ENCODE measurements at regions not wholly inside any gene's neighbourhood (a gene's known extent, or its start where the extent isn't known, plus 50 kb on each side); places are given as distances from the start of the nearest gene placed in this dataset.

DNA sequence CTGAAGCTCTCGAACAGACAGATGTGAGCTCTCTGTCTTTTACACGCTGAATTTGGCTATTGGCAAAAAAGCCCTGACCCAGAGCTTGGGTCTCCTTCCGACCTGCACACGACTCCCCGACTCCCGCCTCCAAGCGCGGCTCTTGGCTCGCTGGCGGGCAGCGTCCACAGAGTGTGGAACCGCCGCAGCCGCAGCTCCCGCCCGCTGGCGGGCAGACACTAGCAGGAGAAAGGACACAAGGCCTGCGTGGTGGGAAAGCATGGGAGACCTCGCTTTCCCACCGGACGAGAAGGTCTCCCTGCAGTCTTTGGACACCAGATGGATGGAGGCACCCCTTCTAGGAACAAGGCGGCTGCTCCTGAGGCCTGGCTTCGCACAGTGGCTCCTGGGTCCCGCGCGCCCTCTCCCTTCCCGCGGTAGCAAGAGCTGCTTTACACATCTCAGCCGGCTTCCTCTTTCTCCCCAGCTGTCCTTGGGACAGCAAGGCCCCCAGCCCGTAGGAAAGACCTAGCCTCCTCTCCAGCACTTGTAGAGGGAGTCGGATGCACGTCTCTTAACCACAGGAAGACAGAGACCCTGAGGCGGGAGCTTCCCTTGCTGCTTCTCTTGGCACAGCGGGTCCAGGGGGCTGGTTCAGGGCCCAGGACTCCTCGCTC lies 92.1 kb downstream of the PRKAB2 start:
- TF ChIP-seq, protein P1, sequence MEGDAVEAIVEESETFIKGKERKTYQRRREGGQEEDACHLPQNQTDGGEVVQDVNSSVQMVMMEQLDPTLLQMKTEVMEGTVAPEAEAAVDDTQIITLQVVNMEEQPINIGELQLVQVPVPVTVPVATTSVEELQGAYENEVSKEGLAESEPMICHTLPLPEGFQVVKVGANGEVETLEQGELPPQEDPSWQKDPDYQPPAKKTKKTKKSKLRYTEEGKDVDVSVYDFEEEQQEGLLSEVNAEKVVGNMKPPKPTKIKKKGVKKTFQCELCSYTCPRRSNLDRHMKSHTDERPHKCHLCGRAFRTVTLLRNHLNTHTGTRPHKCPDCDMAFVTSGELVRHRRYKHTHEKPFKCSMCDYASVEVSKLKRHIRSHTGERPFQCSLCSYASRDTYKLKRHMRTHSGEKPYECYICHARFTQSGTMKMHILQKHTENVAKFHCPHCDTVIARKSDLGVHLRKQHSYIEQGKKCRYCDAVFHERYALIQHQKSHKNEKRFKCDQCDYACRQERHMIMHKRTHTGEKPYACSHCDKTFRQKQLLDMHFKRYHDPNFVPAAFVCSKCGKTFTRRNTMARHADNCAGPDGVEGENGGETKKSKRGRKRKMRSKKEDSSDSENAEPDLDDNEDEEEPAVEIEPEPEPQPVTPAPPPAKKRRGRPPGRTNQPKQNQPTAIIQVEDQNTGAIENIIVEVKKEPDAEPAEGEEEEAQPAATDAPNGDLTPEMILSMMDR (IDR thresholded peaks at IDR 0.05) = no peak
- TF ChIP-seq, protein P2, sequence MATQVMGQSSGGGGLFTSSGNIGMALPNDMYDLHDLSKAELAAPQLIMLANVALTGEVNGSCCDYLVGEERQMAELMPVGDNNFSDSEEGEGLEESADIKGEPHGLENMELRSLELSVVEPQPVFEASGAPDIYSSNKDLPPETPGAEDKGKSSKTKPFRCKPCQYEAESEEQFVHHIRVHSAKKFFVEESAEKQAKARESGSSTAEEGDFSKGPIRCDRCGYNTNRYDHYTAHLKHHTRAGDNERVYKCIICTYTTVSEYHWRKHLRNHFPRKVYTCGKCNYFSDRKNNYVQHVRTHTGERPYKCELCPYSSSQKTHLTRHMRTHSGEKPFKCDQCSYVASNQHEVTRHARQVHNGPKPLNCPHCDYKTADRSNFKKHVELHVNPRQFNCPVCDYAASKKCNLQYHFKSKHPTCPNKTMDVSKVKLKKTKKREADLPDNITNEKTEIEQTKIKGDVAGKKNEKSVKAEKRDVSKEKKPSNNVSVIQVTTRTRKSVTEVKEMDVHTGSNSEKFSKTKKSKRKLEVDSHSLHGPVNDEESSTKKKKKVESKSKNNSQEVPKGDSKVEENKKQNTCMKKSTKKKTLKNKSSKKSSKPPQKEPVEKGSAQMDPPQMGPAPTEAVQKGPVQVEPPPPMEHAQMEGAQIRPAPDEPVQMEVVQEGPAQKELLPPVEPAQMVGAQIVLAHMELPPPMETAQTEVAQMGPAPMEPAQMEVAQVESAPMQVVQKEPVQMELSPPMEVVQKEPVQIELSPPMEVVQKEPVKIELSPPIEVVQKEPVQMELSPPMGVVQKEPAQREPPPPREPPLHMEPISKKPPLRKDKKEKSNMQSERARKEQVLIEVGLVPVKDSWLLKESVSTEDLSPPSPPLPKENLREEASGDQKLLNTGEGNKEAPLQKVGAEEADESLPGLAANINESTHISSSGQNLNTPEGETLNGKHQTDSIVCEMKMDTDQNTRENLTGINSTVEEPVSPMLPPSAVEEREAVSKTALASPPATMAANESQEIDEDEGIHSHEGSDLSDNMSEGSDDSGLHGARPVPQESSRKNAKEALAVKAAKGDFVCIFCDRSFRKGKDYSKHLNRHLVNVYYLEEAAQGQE (IDR thresholded peaks at IDR 0.05; ENCODE audit: insufficient read depth in 1 of 2, low read depth in 2 of 2, low read length in 1 of 2) = no peak
- TF ChIP-seq POLR2AphosphoS5 (IDR thresholded peaks at IDR 0.05; ENCODE audit: low read depth, low read length) = no peak

Data from Panc1 (cell line).